Pancreas (tissue), 10 donors: ENCODE measurements at regions not wholly inside any gene's neighbourhood (a gene's known extent, or its start where the extent isn't known, plus 50 kb on each side); places are given as distances from the start of the nearest gene placed in this dataset.
"Not testable (repeated sequence)": the region's sequence is repeated elsewhere in the genome, so short reads cannot be mapped to it uniquely, and the experiment has no call there.

Experiments
- ATAC-seq, 4 donors: fragments of 200-7000 bp; cut with Tn5 transposase; one replicate each; pipeline versions ENCODE4 v1.8.0 to v1.9.1; 2020; ENCODE audit warnings: mild to moderate bottlenecking in 4 of 4, moderate library complexity in 4 of 4
- DNase-seq, 6 donors: peaks; one replicate each; pipeline ENCODE4 v3.0.0-alpha.2; 2020
- FAIRE-seq: peaks from 2 replicates; lab custom pipeline; 2012; peaks lifted over from hg19 to GRCh38; lab: Jason Lieb, UNC
- H3K27ac ChIP-seq, 4 donors: fragments of 200-600 bp; sonication (generic); 1 replicate in 3 of 4; 2 replicates in 1 of 4; pipeline versions ENCODE4 v1.5.0 to v1.8.0; 2020
- H3K27me3 ChIP-seq, 4 donors: fragments of 200-600 bp; one replicate each; pipeline ENCODE4 v1.8.0; 2021
- H3K36me3 ChIP-seq, 3 donors: fragments of 200-600 bp; sonication (generic) in 1 of 3; one replicate each; pipeline versions ENCODE4 v1.5.0 to v1.8.0; 2020 to 2021
- H3K4me1 ChIP-seq, 3 donors: fragments of 200-600 bp; one replicate each; pipeline ENCODE4 v1.8.0; 2021
- H3K4me3 ChIP-seq, 4 donors: fragments of 200-600 bp; sonication (generic) in 2 of 4; one replicate each; pipeline versions ENCODE4 v1.5.0 to v1.8.0; 2020 to 2021
- H3K9me3 ChIP-seq, 4 donors: fragments of 200-600 bp; one replicate each; pipeline ENCODE4 v1.8.0; 2021
- CTCF ChIP-seq, 4 donors: fragments of 200-600 bp; sonication (generic) in 3 of 4; IDR thresholded peaks; one replicate each; pipeline versions ENCODE4 v1.5.0 to v1.8.0; 2021; ENCODE audit warnings: antibody characterized with exemption in 4 of 4
- WGBS, 2 donors: extraction: QIAGEN DNeasy Blood & Tissue Kit; methylation state at CpG; one replicate each; pipeline ENCODE4 v1.1.7; 2013; 5-methylcytosine and 5-hydroxymethylcytosine counted together
- intact Hi-C, 3 donors: fragments of 100-400 bp; cut with DNase I; formaldehyde crosslinking; loops; one replicate each; pipeline versions ENCODE4 v1.11.1 to v1.14.2; 2022
- donor health status: healthy with polysubstance abuse.
- donor health status: DM: no; HTN: no; CAD: no; lungs with moderate emphysema.
- donor health status: DM: no; HTN: no; CAD: no.
- donor health status: control.
- donor health status: control.
- donor health status: Bipolar disorder and iron deficiency.
- donor health status: DM: yes; HTN: yes; CAD: no.
- donor health status: DM: no; HTN: no; CAD: no.
- donor health status: DM: no; HTN: no; CAD: no.
- donor health status: DM: yes; HTN: yes; CAD: no.

- Histone ChIP-seq H3K4me3 (no peak overlapping the region), H3K4me1 (peaks cover 0 to 3% (median 0%) of the 10 kb centered on the region in 3 donors), H3K27me3 (no peaks in the 10 kb centered on the region), H3K36me3 (no peaks in the 10 kb centered on the region), H3K9me3 (no peaks in the 10 kb centered on the region), H3K27ac (no peak overlapping the region)
- no peak for TF ChIP-seq CTCF (IDR thresholded peaks at IDR 0.05)
- FAIRE-seq = no peak
- WGBS, 2 donors = 65 to 76% methylated on average over 4 of the region's 4 CpGs
- intact Hi-C loops = no loop called here
- no peak for DNase-seq
- no peak for ATAC-seq
Observed at GRCh38 chr11:112624431-112624830, 336.8 kb upstream of the NCAM1 start.

DNA sequence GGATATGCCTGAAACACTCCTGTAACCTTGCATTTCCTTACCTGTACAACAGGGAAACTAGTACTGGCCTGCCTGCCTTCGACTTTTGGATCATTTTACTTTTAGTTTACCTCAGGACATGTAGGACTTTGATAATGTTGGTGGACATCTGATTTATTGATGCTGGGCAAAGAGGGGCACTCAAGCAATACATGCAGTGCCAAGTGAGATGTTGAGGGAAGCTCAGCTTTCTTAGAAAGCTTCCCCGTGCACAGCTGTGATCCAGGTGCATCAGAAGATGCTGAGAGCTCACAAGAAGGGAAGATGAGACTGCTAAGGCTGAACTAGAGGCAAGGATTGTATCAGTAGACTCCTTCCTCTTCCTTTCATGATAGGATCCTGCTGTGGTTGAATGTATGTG is 336.2 kb upstream of the NCAM1 start:
- H3K27ac ChIP-seq, H3K9me3 ChIP-seq, H3K4me1 ChIP-seq, ATAC-seq, DNase-seq, H3K4me3 ChIP-seq, intact Hi-C loops, H3K27me3 ChIP-seq, H3K36me3 ChIP-seq, FAIRE-seq: not testable (repeated sequence)
- WGBS, 2 donors = 53 to 66% methylated on average over 2 of the region's 2 CpGs

- Histone ChIP-seq H3K27ac (no peak overlapping the region), H3K36me3 (no peaks in the 10 kb centered on the region), H3K27me3 (no peaks in the 10 kb centered on the region), H3K4me3 (no peak overlapping the region), H3K4me1 (no peaks in the 10 kb centered on the region), H3K9me3 (no peaks in the 10 kb centered on the region)
- 63 to 66% methylated on average over 3 of the region's 3 CpGs for WGBS, 2 donors
- TF ChIP-seq CTCF (IDR thresholded peaks at IDR 0.05) = no peak
- DNase-seq = no peak
- ATAC-seq = no peak
- FAIRE-seq = no peak
- intact Hi-C loops = no loop called here
Observed at GRCh38 chr11:112625814-112626213, 335.4 kb upstream of the NCAM1 start.

- TF ChIP-seq CTCF (IDR thresholded peaks at IDR 0.05) = no peak
- H3K4me3 ChIP-seq = no peak overlapping the region
- WGBS, 2 donors = 65 to 67% methylated on average over 1 of the region's 1 CpG
- H3K27ac ChIP-seq = no peak overlapping the region
- no peak for FAIRE-seq
- no peak for ATAC-seq
- no peak for DNase-seq
- H3K36me3 ChIP-seq = no peaks in the 10 kb centered on the region
- no peaks in the 10 kb centered on the region for H3K9me3 ChIP-seq
- H3K27me3 ChIP-seq = no peaks in the 10 kb centered on the region
- intact Hi-C loops = no loop called here
- no peaks in the 10 kb centered on the region for H3K4me1 ChIP-seq
Observed at GRCh38 chr11:112626731-112627130, 334.5 kb upstream of the NCAM1 start.

- 61 to 64% methylated on average over 2 of the region's 2 CpGs for WGBS, 2 donors
- DNase-seq = no peak
- no peak for ATAC-seq
- intact Hi-C loops = no loop called here
- TF ChIP-seq CTCF (IDR thresholded peaks at IDR 0.05) = no peak
- Histone ChIP-seq H3K36me3 (no peaks in the 10 kb centered on the region), H3K27me3 (no peaks in the 10 kb centered on the region), H3K27ac (no peak overlapping the region), H3K9me3 (no peaks in the 10 kb centered on the region), H3K4me1 (no peaks in the 10 kb centered on the region), H3K4me3 (no peak overlapping the region)
- FAIRE-seq = no peak
Observed at GRCh38 chr11:112627588-112628045, 333.6 kb upstream of the NCAM1 start.
